ENCODE measurements at regions not wholly inside any gene's neighbourhood (a gene's known extent, or its start where the extent isn't known, plus 50 kb on each side); places are given as distances from the start of the nearest gene placed in this dataset.

GRCh38 chr13:86974251-86974994 lies 696.7 kb upstream of the SLITRK5 start:
- no peak for DNase-seq

DNA sequence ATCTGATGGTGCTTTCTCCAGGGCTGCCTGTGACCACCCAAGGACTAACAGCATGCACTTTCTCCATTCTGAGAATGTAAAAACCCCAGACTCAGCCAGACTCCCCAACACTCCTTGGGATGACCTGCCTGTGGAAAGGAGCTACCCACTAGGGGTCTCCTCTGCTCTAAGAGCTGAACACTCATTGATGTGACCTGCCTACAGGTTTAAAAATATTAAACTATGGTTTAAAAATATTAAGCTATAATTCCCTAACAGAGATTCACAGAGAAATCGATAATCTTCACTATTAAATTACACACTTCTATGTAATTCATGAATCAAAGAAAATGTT lies 696.2 kb upstream of the SLITRK5 start:
- no peak for DNase-seq

DNA sequence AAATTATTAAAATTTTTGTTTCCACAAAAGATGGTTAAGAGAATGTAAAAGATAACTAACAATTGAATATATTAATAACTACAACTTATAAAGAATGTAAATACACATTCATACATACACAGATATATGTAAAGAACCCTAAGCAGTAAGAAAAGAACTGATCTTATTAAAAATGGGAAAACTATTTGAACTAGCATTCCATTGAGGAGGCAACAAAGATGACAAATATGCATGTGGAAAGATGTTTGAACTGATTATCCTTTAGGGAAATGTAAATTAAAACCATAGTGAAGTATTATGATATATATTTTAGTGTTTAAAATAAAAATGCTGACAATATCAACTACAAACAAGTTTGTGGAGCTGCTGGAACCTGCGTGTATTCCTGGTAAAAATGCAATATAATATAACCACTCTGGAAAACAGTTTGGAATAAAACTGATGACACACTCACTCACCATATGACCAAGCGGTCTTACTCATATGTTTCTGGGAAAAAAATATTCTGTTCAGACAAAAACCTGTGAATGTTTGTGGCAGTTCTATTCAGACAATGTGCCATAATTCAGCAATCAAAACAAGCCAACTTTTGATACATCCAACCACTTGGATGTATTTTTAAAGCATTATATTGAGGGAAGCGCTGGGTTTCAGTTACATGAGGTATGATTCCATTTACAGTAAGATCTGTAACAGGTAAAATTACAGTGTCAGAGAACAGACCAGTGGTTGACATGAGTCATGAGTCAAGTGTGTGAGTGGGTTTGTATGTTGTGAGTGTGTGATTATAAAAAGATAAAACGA lies 694.4 kb upstream of the SLITRK5 start:
- DNase-seq: no peak

DNA sequence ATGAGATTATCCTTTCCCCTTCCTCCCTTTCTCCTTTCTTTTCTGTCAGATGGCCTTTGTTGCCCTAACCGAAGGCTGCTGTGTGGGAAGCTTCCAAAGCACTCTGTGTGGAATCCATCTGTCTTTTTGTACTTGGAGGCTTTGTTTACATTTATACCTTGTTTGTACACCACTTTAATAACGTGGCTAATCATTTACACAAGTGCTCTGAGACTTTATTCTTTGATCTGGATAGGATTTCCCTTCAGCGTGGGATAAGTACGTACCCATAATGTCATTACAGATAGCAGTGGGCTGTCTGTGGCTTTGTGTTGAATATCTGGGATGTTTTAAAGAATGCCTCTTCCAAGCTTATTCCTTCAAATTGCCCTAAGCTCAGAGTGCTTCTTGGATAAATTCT lies 684.7 kb upstream of the SLITRK5 start:
- DNase-seq: no peak

DNA sequence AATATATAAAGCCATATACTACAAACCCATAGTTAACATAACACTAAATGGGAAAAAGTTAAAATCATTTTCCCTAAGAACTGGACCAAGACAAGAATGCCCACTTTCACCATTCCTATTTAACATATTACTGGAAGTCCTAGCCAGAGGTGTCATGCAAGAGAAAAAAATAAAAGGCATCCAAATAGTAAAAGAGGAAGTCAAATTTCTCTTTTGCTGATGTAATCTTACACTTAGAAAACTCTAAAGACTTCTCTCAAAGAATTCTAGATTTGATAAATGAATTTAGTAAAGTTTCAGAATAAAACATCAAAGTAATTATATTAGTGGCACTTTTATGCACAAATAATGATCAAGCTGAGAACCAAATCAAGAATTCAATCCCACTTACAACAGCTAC lies 678.9 kb upstream of the SLITRK5 start:
- DNase-seq: no peak

DNA sequence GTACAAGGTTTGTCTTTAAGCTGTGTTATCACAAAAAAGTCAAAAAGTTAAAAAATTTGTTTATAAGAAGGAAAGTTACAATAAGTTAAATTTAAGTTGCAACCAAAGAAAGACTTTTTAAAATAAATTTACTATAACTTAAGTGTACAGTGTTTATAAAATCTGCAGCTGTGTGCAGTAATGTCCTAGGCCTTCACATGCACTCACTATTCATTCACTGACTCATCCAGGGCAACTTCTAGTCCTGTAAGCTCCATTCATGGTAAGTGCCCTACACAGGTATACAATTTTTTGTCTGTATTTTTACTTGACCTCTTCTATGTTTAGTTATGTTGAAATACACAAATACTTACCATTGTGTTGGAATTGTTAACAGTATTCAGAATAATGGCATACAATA lies 667.9 kb upstream of the SLITRK5 start:
- DNase-seq: no peak

DNA sequence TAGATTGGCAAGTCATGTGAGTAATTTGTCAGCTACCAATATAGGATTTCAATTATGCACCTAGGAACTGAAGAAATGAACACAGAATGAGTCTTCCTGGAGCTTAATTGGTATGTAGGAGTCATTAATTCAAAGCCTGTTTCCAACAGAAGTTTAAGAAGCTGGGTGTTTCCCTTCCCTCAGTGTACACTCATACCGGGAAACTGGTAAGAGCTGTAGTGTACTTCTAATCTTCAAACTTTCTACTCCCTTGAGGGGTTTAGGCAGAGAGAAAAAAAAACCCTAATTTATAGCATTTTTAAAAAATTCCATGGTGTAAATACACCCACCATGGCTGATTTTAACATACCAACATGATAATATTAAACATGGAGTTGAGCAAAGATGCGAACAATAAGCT lies 665.7 kb upstream of the SLITRK5 start:
- no peak for DNase-seq

- DNase-seq: no peak
These were observed 635.6 kb upstream of the SLITRK5 start for GRCh38 chr13:87035526-87035925.

DNA sequence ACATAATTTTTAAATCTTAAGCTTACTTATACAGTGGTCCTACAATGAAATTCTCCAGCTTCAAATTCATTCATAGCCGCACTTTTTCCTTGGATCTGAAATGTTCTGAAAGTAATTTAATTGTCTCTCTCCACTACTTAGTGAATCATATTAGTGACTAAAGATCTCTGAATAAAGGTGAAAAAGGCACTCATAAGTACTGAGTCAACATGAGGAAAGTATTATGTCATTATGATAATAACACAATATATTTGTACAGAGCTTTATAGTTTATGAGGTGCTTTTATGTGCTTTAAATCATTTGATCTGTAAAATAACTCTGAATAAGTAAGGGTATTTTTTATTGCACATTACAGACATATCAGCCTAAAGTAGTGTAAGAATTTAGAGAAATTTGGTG lies 628.2 kb upstream of the SLITRK5 start:
- no peak for DNase-seq

DNA sequence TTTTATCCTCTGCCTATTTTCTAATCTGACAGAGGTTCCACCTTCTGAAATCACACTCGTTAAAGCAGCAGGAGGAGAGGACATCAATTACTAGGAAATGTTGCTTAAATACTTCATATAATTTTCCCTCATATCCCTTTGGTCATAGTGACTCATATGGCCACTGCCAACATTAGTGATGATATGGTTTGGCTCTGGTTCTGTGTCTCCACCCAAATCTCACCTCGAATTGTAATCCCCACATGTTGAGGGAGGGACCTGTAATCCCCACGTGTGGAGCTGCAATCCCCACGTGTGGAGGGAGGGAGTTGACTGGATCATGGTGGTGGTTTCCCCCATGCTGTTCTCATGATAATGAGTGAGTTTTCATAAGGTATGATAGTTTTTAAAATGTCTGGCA lies 618.4 kb upstream of the SLITRK5 start:
- DNase-seq: no peak

GRCh38 chr13:87057807-87058520 lies 613.2 kb upstream of the SLITRK5 start:
- no peak for DNase-seq

- DNase-seq: no peak
These were observed 612.3 kb upstream of the SLITRK5 start for GRCh38 chr13:87058786-87059329.

DNA sequence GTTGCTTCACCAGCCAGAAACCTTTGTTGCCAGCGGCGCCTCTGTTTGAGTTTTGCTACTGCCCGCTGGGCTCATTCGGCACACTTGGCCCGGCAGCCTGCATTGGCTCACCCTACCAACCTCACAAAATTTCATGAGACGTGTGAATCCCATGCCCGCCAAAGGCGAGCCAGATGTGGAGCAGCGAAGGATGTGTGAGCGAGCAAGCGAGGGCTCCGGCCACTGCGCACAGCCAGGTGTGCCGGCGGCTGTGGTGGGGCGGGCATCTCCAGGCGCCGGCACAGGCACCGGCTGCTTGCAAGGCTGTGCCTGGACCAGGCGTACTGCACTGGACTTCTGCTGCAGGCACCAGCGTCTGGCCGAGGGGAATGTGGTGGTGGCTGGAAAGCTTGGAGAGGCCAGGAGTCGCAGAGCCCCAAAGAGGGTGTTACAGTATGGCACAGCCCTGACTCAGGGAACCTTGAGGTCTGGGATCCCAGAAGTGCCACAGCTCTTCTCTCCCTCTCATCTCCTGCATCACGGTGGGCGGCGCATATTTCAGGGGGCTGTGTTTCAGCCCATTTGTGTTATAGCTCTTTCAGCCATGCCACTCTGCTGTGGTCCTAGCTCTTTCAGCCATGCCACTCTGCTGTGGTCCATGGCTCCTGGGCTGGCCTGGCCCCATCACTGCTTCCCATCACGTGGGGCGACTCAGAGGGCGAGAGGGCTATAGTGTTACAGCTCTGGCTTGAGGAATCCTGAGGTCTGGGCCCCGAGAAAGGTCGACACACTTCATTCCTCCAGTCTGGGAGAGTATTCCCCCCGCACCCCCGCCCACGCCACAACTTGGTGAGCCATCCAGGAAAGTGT lies 592.0 kb upstream of the SLITRK5 start:
- DNase-seq: no peak

GRCh38 chr13:87080100-87080779 lies 590.9 kb upstream of the SLITRK5 start:
- DNase-seq: no peak

DNA sequence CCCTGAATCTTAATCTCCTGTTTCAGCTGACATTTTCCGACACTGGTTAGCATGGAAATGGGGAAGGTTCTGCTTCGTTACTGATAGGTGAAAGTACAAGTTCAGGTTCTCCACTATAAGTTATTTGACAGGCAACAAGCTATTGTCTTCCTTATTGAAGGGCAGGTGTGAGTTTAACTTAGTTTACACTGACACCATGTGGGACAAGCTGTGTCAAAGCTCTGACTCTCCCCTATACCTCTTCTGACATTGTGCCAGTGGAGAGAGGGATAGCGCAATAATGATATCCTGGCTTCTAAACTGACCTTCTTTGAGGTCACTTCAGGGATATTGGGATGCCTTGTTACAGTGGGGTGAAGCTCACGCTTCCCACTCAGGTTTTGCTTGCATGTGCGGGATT lies 587.0 kb upstream of the SLITRK5 start:
- DNase-seq: no peak

DNA sequence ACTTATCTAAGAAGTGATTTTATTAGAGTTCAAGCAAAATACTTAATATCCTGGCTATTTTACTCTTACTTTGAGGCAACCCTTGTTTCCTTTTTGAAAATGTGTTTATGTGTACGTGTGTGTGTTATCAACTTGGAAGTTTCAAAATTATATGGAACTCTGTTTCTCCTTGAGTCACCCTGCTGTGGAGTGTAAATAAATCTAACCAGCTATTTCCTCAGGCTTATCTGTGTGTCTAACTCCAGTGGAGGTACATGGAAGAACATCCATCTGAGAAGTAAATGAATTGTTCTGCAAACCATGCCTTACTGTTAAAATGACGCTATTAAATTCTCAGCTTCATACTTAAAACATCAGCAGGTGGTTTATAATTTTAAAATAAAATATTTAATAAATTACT lies 583.4 kb upstream of the SLITRK5 start:
- no peak for DNase-seq

- no peak for DNase-seq
These were observed 581.8 kb upstream of the SLITRK5 start for GRCh38 chr13:87089391-87089790.

GRCh38 chr13:87093399-87093798 lies 577.8 kb upstream of the SLITRK5 start:
- DNase-seq: no peak

- no peak for DNase-seq
These were observed 576.5 kb upstream of the SLITRK5 start for GRCh38 chr13:87094646-87095045.

- DNase-seq: no peak
These were observed 570.7 kb upstream of the SLITRK5 start for GRCh38 chr13:87100431-87100830.

GRCh38 chr13:87107651-87108050 lies 563.5 kb upstream of the SLITRK5 start:
- no peak for DNase-seq

DNA sequence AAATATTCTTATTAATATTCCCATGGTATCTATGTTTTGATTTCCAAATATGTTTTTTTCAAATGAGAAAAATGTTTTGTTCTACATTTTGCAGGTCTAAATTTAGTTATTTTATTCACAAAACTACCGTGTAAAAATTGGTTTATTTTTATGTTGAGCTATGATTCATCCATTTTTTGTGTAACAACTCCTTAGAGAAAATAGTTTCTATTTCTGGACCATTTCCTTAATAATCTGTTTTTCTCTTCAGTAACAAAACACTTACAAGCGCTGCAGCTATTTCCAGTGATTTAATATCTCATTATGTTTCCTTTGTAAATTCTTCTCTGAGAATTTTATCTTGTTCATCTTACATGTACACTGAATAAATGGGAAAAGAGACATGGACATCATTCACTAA lies 550.7 kb upstream of the SLITRK5 start:
- DNase-seq: no peak

Data from activated effector memory CD4-positive, alpha-beta T cell treated with anti-CD3 and anti-CD28 coated beads, Interleukin-2, amount 50 U/mL, for 16 hours (primary cell).